Trophoblast cell (in vitro differentiated cells and primary cell): ENCODE measurements at regions not wholly inside any gene's neighbourhood (a gene's known extent, or its start where the extent isn't known, plus 50 kb on each side); places are given as distances from the start of the nearest gene placed in this dataset.
"Not testable (repeated sequence)": the region's sequence is repeated elsewhere in the genome, so short reads cannot be mapped to it uniquely, and the experiment has no call there.

Experiments
- DNase-seq, 2 donors: peaks; one replicate each; pipeline ENCODE4 v3.0.0-alpha.2; 2016
- H2AFZ ChIP-seq: 2 replicates; pipeline ENCODE4 v1.6.1; 2013; ENCODE audit warnings: low read length, moderate library complexity, mild to moderate bottlenecking; ENCODE audit not compliant: insufficient read depth, poor library complexity
- H2AK5ac ChIP-seq: 2 replicates; pipeline ENCODE4 v1.6.1; 2013; ENCODE audit warnings: mild to moderate bottlenecking, low read length
- H2BK120ac ChIP-seq: 2 replicates; pipeline ENCODE4 v1.6.1; 2013; ENCODE audit warnings: low read length, mild to moderate bottlenecking, moderate library complexity; ENCODE audit not compliant: insufficient read depth, poor library complexity
- H2BK12ac ChIP-seq: 2 replicates; pipeline ENCODE4 v1.6.1; 2013; ENCODE audit warnings: mild to moderate bottlenecking, low read length, moderate library complexity
- H2BK5ac ChIP-seq: 2 replicates; pipeline ENCODE4 v1.6.1; 2013; ENCODE audit warnings: low read length, low read depth, moderate library complexity, mild to moderate bottlenecking; ENCODE audit not compliant: poor library complexity
- H3K14ac ChIP-seq: 2 replicates; pipeline ENCODE4 v1.6.1; 2013; ENCODE audit warnings: mild to moderate bottlenecking, low read length
- H3K18ac ChIP-seq: 2 replicates; pipeline ENCODE4 v1.6.1; 2013; ENCODE audit warnings: mild to moderate bottlenecking, low read length
- H3K23ac ChIP-seq: 2 replicates; pipeline ENCODE4 v1.6.1; 2013; ENCODE audit warnings: low read length
- H3K27ac ChIP-seq: 2 replicates; pipeline ENCODE4 v1.5.1; 2013; ENCODE audit warnings: low read depth, mild to moderate bottlenecking, inconsistent platforms, low read length, moderate library complexity
- H3K27me3 ChIP-seq: 2 replicates; pipeline ENCODE4 v1.6.1; 2013; ENCODE audit warnings: inconsistent platforms, mild to moderate bottlenecking, low read length, moderate library complexity; ENCODE audit not compliant: insufficient read depth
- H3K36me3 ChIP-seq, 2 experiments: 1 replicate in 1 of 2; 2 replicates in 1 of 2; pipeline ENCODE4 v1.6.1; 2013; ENCODE audit warnings: low read length in 2 of 2, mild to moderate bottlenecking in 2 of 2, moderate library complexity in 1 of 2; ENCODE audit not compliant: insufficient read depth in 2 of 2, control insufficient read depth in 1 of 2
- H3K4ac ChIP-seq: 2 replicates; pipeline ENCODE4 v1.6.1; 2013; ENCODE audit warnings: low read depth, mild to moderate bottlenecking, low read length, moderate library complexity
- H3K4me1 ChIP-seq, 2 experiments: 1 replicate in 1 of 2; 2 replicates in 1 of 2; pipeline ENCODE4 v1.6.1; 2013; ENCODE audit warnings: low read length in 2 of 2, mild to moderate bottlenecking in 2 of 2, moderate library complexity in 1 of 2; ENCODE audit not compliant: insufficient read depth in 2 of 2, control insufficient read depth in 1 of 2
- H3K4me2 ChIP-seq: 2 replicates; pipeline ENCODE4 v1.6.1; 2013; ENCODE audit warnings: inconsistent platforms, mild to moderate bottlenecking, low read length, moderate library complexity
- H3K4me3 ChIP-seq: 2 replicates; pipeline ENCODE4 v1.5.1; 2013; ENCODE audit warnings: mild to moderate bottlenecking, low read depth, low read length, inconsistent platforms
- H3K79me1 ChIP-seq: one replicate; pipeline ENCODE4 v1.6.1; 2013; ENCODE audit warnings: low read length
- H3K79me2 ChIP-seq: 2 replicates; pipeline ENCODE4 v1.6.1; 2013; ENCODE audit warnings: low read length, mild to moderate bottlenecking; ENCODE audit not compliant: control insufficient read depth, insufficient read depth, poor library complexity
- H3K9ac ChIP-seq: 2 replicates; pipeline ENCODE4 v1.6.1; 2013; ENCODE audit warnings: mild to moderate bottlenecking, low read length
- H3K9me3 ChIP-seq: 2 replicates; pipeline ENCODE4 v1.6.1; 2013; ENCODE audit warnings: low read depth, mild to moderate bottlenecking, control low read depth, inconsistent platforms, low read length; ENCODE audit not compliant: insufficient read depth
- H4K12ac ChIP-seq: 2 replicates; pipeline ENCODE4 v1.6.1; 2013; ENCODE audit warnings: low read depth, mild to moderate bottlenecking, low read length, moderate library complexity
- H4K8ac ChIP-seq: 2 replicates; pipeline ENCODE4 v1.6.1; 2013; ENCODE audit warnings: low read depth, mild to moderate bottlenecking, low read length, moderate library complexity
- H4K91ac ChIP-seq: one replicate; pipeline ENCODE4 v1.6.1; 2013; ENCODE audit warnings: low read depth, mild to moderate bottlenecking, low read length, moderate library complexity
- WGBS: extraction: QIAGEN DNeasy Blood & Tissue Kit; methylation state at CpG from one replicate; pipeline ENCODE4 v1.1.7; 2013; ENCODE audit warnings: missing lambda C conversion rate; ENCODE audit not compliant: insufficient read length, insufficient coverage; ENCODE audit errors: extremely low coverage; 5-methylcytosine and 5-hydroxymethylcytosine counted together

DNA sequence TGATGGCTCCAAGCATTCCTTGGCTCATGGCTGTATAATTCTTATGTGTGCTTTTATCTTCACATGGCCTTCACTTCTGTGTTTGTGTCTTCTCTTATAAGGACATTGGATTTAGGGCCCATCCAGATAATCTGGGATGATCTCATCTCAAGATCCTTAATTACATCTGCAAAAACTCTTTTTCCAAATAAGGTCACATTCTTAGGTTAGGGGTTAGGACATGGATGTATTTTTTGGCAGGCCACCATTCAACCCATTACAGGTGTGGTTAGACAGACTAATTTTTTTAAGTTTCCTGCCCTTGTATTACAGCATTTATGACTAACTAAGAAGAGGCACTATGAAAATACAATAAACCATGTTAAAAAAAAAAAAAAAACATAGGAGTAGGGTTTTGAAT lies 254.0 kb downstream of the TPBG start:
- H3K4me3 ChIP-seq = no peak overlapping the region
- no peak overlapping the region for H2BK12ac ChIP-seq
- H2BK5ac ChIP-seq = no peak overlapping the region
- H3K9ac ChIP-seq = no peak overlapping the region
- H4K91ac ChIP-seq = no peak overlapping the region
- H3K27me3 ChIP-seq = no peaks in the 10 kb centered on the region
- H2AK5ac ChIP-seq = no peak overlapping the region
- no peak overlapping the region for H2AFZ ChIP-seq
- no peak overlapping the region for H3K23ac ChIP-seq
- no peak for DNase-seq
- H3K4me1 ChIP-seq = peaks cover 4% of the 10 kb centered on the region in 2 experiments
- no peaks in the 10 kb centered on the region for H3K79me1 ChIP-seq
- H3K36me3 ChIP-seq = no peaks in the 10 kb centered on the region
- no peak overlapping the region for H3K4ac ChIP-seq
- no peaks in the 10 kb centered on the region for H3K79me2 ChIP-seq
- H2BK120ac ChIP-seq = no peak overlapping the region
- no peak overlapping the region for H3K14ac ChIP-seq
- no peaks in the 10 kb centered on the region for H3K9me3 ChIP-seq
- H4K12ac ChIP-seq = no peak overlapping the region
- H3K4me2 ChIP-seq = no peak overlapping the region
- H3K27ac ChIP-seq = no peak overlapping the region
- H4K8ac ChIP-seq = no peak overlapping the region
- H3K18ac ChIP-seq = no peak overlapping the region

DNA sequence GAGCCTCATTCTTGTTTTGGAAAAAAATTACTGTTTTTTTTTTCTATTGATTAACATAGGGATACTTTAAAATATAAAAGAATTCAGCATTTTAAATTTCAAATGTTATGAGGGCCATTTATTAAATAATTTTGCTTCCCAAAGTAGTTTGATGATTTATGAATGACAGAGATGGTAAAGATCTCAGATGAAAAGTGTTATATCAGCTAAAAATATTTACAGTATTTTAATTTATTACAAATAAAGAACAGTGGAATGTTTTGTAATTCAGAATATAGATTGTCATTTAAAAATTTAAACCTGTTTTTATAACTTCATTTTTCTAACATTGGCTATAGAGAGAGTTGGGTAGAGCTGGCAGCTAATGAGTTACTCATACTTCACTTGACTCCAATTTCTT lies 256.0 kb downstream of the TPBG start:
- Histone ChIP-seq H3K23ac (no peak overlapping the region), H2BK12ac (no peak overlapping the region), H3K18ac (no peak overlapping the region), H4K91ac (no peak overlapping the region), H3K9me3 (no peaks in the 10 kb centered on the region), H3K4me1 (peaks cover 2% of the 10 kb centered on the region in 2 experiments), H2BK5ac (no peak overlapping the region), H4K12ac (no peak overlapping the region), H2BK120ac (no peak overlapping the region), H3K4me3 (no peak overlapping the region), H2AFZ (no peak overlapping the region), H4K8ac (no peak overlapping the region), H2AK5ac (no peak overlapping the region), H3K27ac (no peak overlapping the region), H3K27me3 (no peaks in the 10 kb centered on the region), H3K4me2 (no peak overlapping the region), H3K79me2 (no peaks in the 10 kb centered on the region), H3K36me3 (no peaks in the 10 kb centered on the region), H3K79me1 (no peaks in the 10 kb centered on the region), H3K14ac (no peak overlapping the region), H3K9ac (no peak overlapping the region), H3K4ac (no peak overlapping the region)
- no peak for DNase-seq

DNA sequence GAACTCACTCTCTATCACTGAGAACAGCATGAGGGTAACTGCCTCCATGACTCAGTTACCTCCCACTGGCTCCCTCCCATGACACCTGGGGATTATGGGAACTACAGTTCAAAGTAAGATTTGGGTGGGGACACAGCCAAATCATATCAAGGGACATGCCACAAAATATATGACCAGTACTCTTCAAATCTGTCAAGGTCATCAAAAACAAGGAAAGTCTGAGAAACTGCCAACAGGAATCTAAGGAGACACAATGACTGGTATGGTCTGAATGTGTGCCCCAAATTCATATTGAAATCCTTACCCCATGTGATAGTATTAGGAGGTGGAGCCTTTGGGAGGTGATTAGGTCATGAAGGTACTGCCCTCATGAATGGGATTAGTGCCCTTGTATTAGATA lies 258.8 kb downstream of the TPBG start:
- H3K18ac ChIP-seq = no peak overlapping the region
- H3K27ac ChIP-seq = no peak overlapping the region
- no peak overlapping the region for H2BK12ac ChIP-seq
- no peaks in the 10 kb centered on the region for H3K9me3 ChIP-seq
- H3K79me1 ChIP-seq = no peaks in the 10 kb centered on the region
- no peaks in the 10 kb centered on the region for H3K36me3 ChIP-seq
- no peak overlapping the region for H3K4me2 ChIP-seq
- H3K14ac ChIP-seq = no peak overlapping the region
- no peaks in the 10 kb centered on the region for H3K79me2 ChIP-seq
- H2AFZ ChIP-seq = no peak overlapping the region
- H4K12ac ChIP-seq = no peak overlapping the region
- no peak overlapping the region for H2AK5ac ChIP-seq
- H3K9ac ChIP-seq = no peak overlapping the region
- H4K8ac ChIP-seq = no peak overlapping the region
- no peak overlapping the region for H3K23ac ChIP-seq
- DNase-seq = no peak
- no peaks in the 10 kb centered on the region for H3K4me1 ChIP-seq
- H3K27me3 ChIP-seq = no peaks in the 10 kb centered on the region
- no peak overlapping the region for H4K91ac ChIP-seq
- no peak overlapping the region for H2BK120ac ChIP-seq
- no peak overlapping the region for H2BK5ac ChIP-seq
- H3K4ac ChIP-seq = no peak overlapping the region
- H3K4me3 ChIP-seq = no peak overlapping the region

DNA sequence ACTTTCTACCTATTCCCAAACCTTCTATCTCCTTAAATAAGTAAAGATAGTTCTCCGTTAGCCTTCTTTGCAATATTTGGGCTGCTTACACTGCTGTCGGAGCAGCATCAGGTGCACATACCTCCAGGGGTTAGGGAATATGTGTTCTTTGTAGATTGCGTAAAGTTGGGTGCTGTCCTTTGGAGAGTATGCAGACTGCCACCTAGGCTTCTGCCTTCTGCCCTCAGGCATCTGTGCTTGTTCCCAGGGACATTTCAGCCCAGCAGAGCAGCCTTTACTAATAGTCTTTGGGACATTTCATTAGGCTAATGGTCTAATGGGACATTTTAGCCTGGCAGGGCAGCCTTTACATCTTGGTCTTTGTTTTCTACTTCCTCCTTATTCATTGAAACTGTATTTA lies 260.6 kb downstream of the TPBG start:
- DNase-seq = peak; percentile 8 to 43
- Histone ChIP-seq H3K9me3 (no peaks in the 10 kb centered on the region), H3K27ac (no peak overlapping the region), H3K36me3 (no peaks in the 10 kb centered on the region), H3K79me2 (no peaks in the 10 kb centered on the region), H2AK5ac (no peak overlapping the region), H2BK120ac (no peak overlapping the region), H4K91ac (no peak overlapping the region), H2BK12ac (no peak overlapping the region), H3K79me1 (no peaks in the 10 kb centered on the region), H3K14ac (no peak overlapping the region), H3K23ac (no peak overlapping the region), H3K4me1 (no peaks in the 10 kb centered on the region), H3K4me3 (no peak overlapping the region), H3K18ac (no peak overlapping the region), H3K27me3 (no peaks in the 10 kb centered on the region), H2BK5ac (no peak overlapping the region), H2AFZ (no peak overlapping the region), H4K8ac (no peak overlapping the region), H3K9ac (no peak overlapping the region), H3K4me2 (no peak overlapping the region), H3K4ac (no peak overlapping the region), H4K12ac (no peak overlapping the region)
- no CpG with 5 or more reads among the region's 3 CpGs for WGBS

DNA sequence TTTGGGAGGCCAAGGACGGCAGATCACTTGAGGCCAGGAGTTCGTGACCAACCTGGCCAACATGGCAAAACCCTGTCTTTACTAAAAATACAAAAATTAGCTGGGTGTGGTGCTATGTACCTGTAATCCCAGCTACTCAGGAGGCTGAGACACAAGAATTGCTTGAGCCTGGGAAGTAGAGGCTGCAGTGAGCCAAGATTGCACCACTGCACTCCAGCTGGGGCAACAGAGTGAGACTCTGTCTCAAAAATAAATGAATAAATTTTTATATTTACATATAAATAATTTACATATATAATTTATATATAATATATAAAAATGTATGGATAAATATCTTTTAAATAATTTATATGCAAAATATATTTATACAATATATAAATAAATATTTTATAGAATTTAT lies 263.3 kb downstream of the TPBG start:
- no CpG with 5 or more reads among the region's 2 CpGs for WGBS
- H2AFZ ChIP-seq = not testable (repeated sequence)

More for the DNA sequence above, 263.3 kb downstream of the TPBG start:
- H3K27me3 ChIP-seq, H3K9me3 ChIP-seq, H3K4me1 ChIP-seq, H3K14ac ChIP-seq, H3K4ac ChIP-seq, H2BK5ac ChIP-seq, H3K27ac ChIP-seq, H4K8ac ChIP-seq, H3K9ac ChIP-seq, H3K4me3 ChIP-seq, H4K91ac ChIP-seq, H3K4me2 ChIP-seq, H2AK5ac ChIP-seq, H2BK120ac ChIP-seq, H3K79me2 ChIP-seq, H3K18ac ChIP-seq, H3K36me3 ChIP-seq, H3K23ac ChIP-seq, DNase-seq, H3K79me1 ChIP-seq, H2BK12ac ChIP-seq, H4K12ac ChIP-seq: not testable (repeated sequence)
